ENCODE measurements at regions not wholly inside any gene's neighbourhood (a gene's known extent, or its start where the extent isn't known, plus 50 kb on each side); places are given as distances from the start of the nearest gene placed in this dataset.

DNA sequence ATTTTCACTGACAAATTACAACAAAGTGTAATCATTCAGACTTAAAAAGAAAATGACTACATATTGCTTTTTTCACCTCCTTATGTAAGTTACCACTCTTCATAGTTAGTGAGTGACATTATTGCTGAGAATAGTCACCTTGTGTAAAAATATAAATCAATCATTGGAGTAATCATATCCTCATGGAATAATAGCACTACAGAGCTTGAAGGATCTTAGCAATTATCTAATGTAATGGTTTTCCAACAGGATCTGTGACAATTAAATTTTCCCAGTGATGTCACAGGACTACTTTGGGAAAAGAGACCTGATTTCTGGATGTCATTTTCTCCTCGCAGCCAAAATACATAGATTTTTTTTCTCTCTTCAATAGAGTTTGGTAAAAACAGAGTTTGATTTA is 833.0 kb upstream of the PCDH9 start:
- H3K4me3 ChIP-seq (ENCODE audit: extremely low read depth, insufficient read depth, low read length, poor library complexity, severe bottlenecking), result no peak overlapping the region
- H3K36me3 ChIP-seq (ENCODE audit: control insufficient read depth, insufficient read depth, low read length), result no peaks in the 10 kb centered on the region
- no CpG with 5 or more reads among the region's 1 CpG for WGBS, 2 experiments (ENCODE audit: insufficient coverage in 2 of 2)
- H3K9me3 ChIP-seq (ENCODE audit: control insufficient read depth, low read length), result no peaks in the 10 kb centered on the region
- no peak overlapping the region for H3K27ac ChIP-seq (ENCODE audit: low read depth, low read length, severe bottlenecking)
- peaks cover 5% of the 10 kb centered on the region for H3K4me1 ChIP-seq (ENCODE audit: control insufficient read depth, insufficient read depth, low read length, poor library complexity, severe bottlenecking)

- Histone ChIP-seq H3K9me3 (ENCODE audit: control insufficient read depth, low read length) (peaks cover 5% of the 10 kb centered on the region), H3K36me3 (ENCODE audit: control insufficient read depth, insufficient read depth, low read length) (no peaks in the 10 kb centered on the region), H3K27ac (ENCODE audit: low read depth, low read length, severe bottlenecking) (no peak overlapping the region), H3K4me3 (ENCODE audit: extremely low read depth, insufficient read depth, low read length, poor library complexity, severe bottlenecking) (no peak overlapping the region), H3K4me1 (ENCODE audit: control insufficient read depth, insufficient read depth, low read length, poor library complexity, severe bottlenecking) (no peaks in the 10 kb centered on the region)
Measured at GRCh38 chr13:68057836-68058235, 827.7 kb upstream of the PCDH9 start.

- Histone ChIP-seq H3K4me1 (ENCODE audit: control insufficient read depth, insufficient read depth, low read length, poor library complexity, severe bottlenecking) (no peaks in the 10 kb centered on the region), H3K4me3 (ENCODE audit: extremely low read depth, insufficient read depth, low read length, poor library complexity, severe bottlenecking) (no peak overlapping the region), H3K27ac (ENCODE audit: low read depth, low read length, severe bottlenecking) (no peak overlapping the region), H3K36me3 (ENCODE audit: control insufficient read depth, insufficient read depth, low read length) (no peaks in the 10 kb centered on the region), H3K9me3 (ENCODE audit: control insufficient read depth, low read length) (peaks cover 5% of the 10 kb centered on the region)
- 83 to 100% methylated on average over 2 of the region's 5 CpGs for WGBS, 2 experiments (ENCODE audit: insufficient coverage in 2 of 2)
Measured at GRCh38 chr13:68056816-68057710, 826.9 kb upstream of the PCDH9 start.

DNA sequence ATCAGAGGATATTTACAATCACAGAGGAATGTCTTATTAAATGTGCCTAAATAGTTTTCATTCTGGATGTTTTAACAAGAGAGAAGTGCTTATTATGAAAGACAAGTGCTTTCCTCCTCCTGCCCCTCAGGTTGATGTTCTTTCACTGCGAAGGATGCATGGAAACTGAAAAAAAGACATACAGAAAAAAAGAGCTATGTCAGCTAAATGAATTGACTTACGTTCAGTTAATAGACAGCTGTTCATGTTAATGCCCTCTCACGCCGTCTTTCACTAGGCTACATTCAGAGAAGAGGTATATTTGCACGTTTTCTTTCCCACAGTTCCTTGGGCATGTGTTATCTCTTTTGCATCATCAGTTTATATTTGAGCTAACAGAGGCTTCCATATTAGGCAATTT is 821.8 kb upstream of the PCDH9 start:
- no peaks in the 10 kb centered on the region for H3K9me3 ChIP-seq (ENCODE audit: control insufficient read depth, low read length)
- no peak overlapping the region for H3K27ac ChIP-seq (ENCODE audit: low read depth, low read length, severe bottlenecking)
- no peaks in the 10 kb centered on the region for H3K36me3 ChIP-seq (ENCODE audit: control insufficient read depth, insufficient read depth, low read length)
- H3K4me3 ChIP-seq (ENCODE audit: extremely low read depth, insufficient read depth, low read length, poor library complexity, severe bottlenecking), result no peak overlapping the region
- no peaks in the 10 kb centered on the region for H3K4me1 ChIP-seq (ENCODE audit: control insufficient read depth, insufficient read depth, low read length, poor library complexity, severe bottlenecking)
- 91 to 100% methylated on average over 4 of the region's 5 CpGs for WGBS, 2 experiments (ENCODE audit: insufficient coverage in 2 of 2)

GRCh38 chr13:68050761-68051160 is 820.6 kb upstream of the PCDH9 start:
- no peaks in the 10 kb centered on the region for H3K4me1 ChIP-seq (ENCODE audit: control insufficient read depth, insufficient read depth, low read length, poor library complexity, severe bottlenecking)
- no peaks in the 10 kb centered on the region for H3K9me3 ChIP-seq (ENCODE audit: control insufficient read depth, low read length)
- H3K36me3 ChIP-seq (ENCODE audit: control insufficient read depth, insufficient read depth, low read length), result no peaks in the 10 kb centered on the region
- no CpG with 5 or more reads among the region's 1 CpG for WGBS, 2 experiments (ENCODE audit: insufficient coverage in 2 of 2)
- H3K27ac ChIP-seq (ENCODE audit: low read depth, low read length, severe bottlenecking), result no peak overlapping the region
- H3K4me3 ChIP-seq (ENCODE audit: extremely low read depth, insufficient read depth, low read length, poor library complexity, severe bottlenecking), result no peak overlapping the region

DNA sequence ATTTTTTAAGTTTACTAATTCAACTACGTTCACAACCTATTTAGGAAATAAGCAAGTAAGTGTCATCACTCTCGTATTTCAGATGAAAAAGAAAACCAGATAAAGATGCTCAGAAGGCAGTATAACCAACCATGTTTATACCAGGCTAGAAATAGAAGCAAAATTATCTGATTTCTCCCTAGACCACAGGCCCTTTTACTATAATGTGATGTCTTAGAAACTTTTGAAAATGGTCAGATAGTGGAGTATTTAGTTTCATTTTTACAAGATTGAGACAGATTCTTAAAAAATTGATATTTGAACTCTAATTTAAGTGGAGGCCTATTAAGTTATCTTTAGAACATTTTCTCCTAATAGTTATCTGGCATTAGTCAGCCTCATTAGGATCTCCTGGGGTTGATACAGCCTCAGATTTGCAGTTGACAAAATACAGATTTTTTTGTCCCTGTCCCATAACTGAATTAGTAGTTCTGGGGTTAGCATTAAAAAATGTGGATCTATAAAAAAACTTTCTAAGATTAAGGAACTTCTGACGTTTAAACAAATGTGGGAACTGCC is 818.7 kb upstream of the PCDH9 start:
- Histone ChIP-seq H3K9me3 (ENCODE audit: control insufficient read depth, low read length) (no peaks in the 10 kb centered on the region), H3K27ac (ENCODE audit: low read depth, low read length, severe bottlenecking) (no peak overlapping the region)
- WGBS, 2 experiments (ENCODE audit: insufficient coverage in 2 of 2), result 57 to 100% methylated on average over 1 to 2 of the region's 3 CpGs

DNA sequence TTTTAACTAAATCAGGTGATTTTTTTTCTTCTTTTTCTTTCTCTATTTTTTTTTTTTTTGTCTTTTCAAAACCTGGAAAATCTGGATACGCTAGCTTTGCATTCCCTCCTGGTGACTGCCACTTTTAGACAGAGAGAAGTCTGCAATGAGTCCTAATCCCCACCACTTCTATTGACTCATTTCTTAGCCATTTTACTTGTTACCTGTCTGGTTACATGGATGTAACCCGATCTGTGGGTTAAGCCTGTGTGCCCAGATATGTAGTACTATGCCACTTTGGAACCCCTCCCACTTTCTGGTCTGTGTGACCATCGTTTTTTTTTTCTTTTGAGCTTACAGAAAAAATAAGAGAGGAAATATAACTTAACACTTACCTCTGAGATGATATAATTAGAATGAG is 817.8 kb upstream of the PCDH9 start:
- Histone ChIP-seq H3K27ac (ENCODE audit: low read depth, low read length, severe bottlenecking) (no peak overlapping the region), H3K36me3 (ENCODE audit: control insufficient read depth, insufficient read depth, low read length) (no peaks in the 10 kb centered on the region), H3K4me3 (ENCODE audit: extremely low read depth, insufficient read depth, low read length, poor library complexity, severe bottlenecking) (no peak overlapping the region), H3K4me1 (ENCODE audit: control insufficient read depth, insufficient read depth, low read length, poor library complexity, severe bottlenecking) (no peaks in the 10 kb centered on the region), H3K9me3 (ENCODE audit: control insufficient read depth, low read length) (no peaks in the 10 kb centered on the region)
- WGBS, 2 experiments (ENCODE audit: insufficient coverage in 2 of 2), result 76% methylated on average over 2 of the region's 3 CpGs; no CpG with 5 or more reads in 1 of the 2 experiments

More for the DNA sequence above, 818.7 kb upstream of the PCDH9 start:
- Histone ChIP-seq H3K4me1 (ENCODE audit: control insufficient read depth, insufficient read depth, low read length, poor library complexity, severe bottlenecking) (no peaks in the 10 kb centered on the region), H3K36me3 (ENCODE audit: control insufficient read depth, insufficient read depth, low read length) (no peaks in the 10 kb centered on the region), H3K4me3 (ENCODE audit: extremely low read depth, insufficient read depth, low read length, poor library complexity, severe bottlenecking) (no peak overlapping the region)

DNA sequence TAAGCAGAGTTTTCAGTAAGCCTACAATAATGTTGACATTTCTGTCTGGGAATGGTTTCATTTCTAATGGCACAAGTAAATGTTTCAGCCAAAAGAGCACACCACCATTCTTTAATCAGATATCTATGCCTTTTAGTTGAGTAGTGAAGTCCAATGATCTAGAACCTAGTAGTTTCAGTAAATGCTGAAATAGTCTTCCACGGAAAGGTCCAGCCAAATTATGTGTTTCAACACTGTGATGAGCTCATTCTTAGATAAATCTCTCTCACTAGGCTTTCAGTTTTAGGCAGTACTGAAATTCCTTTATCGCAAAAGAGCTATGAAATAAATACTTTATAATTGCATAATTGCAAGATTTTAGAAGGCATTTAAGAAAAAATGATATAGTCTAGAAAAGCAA is 816.8 kb upstream of the PCDH9 start:
- H3K9me3 ChIP-seq (ENCODE audit: control insufficient read depth, low read length), result no peaks in the 10 kb centered on the region
- no peaks in the 10 kb centered on the region for H3K4me1 ChIP-seq (ENCODE audit: control insufficient read depth, insufficient read depth, low read length, poor library complexity, severe bottlenecking)
- H3K36me3 ChIP-seq (ENCODE audit: control insufficient read depth, insufficient read depth, low read length), result no peaks in the 10 kb centered on the region
- WGBS, 2 experiments (ENCODE audit: insufficient coverage in 2 of 2), result 100% methylated on average over 1 of the region's 2 CpGs; no CpG with 5 or more reads in 1 of the 2 experiments
- H3K27ac ChIP-seq (ENCODE audit: low read depth, low read length, severe bottlenecking), result no peak overlapping the region
- no peak overlapping the region for H3K4me3 ChIP-seq (ENCODE audit: extremely low read depth, insufficient read depth, low read length, poor library complexity, severe bottlenecking)

DNA sequence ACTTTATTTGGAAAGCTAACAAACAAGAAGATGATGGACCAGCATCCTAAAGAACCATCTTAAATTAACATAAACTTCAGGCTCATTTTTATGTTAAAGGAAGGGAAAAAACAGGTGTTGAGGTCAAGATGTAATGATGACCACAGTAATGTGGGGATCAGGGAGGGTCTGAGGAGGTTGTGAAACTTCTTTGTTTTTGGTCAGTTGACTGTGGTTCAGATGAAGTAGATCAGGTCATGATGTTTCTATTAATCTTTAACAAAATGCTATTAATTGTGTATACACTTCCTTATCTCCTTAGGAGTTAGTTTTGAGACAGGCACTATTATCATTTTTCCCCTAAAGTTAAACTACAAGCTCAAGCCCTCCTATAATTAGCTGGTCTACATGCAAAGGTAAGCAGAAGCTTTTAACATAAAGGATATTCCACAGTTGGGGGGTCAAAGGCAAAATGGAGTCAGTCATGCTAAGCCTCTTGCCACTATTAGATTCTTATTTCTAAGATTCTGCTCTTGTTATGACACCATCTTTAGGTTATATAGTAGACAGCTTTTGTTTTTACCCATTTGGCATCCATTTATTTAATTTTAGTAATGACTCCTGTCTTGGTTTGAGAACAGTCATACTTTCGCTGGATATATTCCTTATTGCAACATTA is 800.1 kb upstream of the PCDH9 start:
- Histone ChIP-seq H3K36me3 (ENCODE audit: control insufficient read depth, insufficient read depth, low read length) (no peaks in the 10 kb centered on the region), H3K4me3 (ENCODE audit: extremely low read depth, insufficient read depth, low read length, poor library complexity, severe bottlenecking) (no peak overlapping the region), H3K4me1 (ENCODE audit: control insufficient read depth, insufficient read depth, low read length, poor library complexity, severe bottlenecking) (no peaks in the 10 kb centered on the region), H3K9me3 (ENCODE audit: control insufficient read depth, low read length) (no peaks in the 10 kb centered on the region), H3K27ac (ENCODE audit: low read depth, low read length, severe bottlenecking) (no peak overlapping the region)
- WGBS, 2 experiments (ENCODE audit: insufficient coverage in 2 of 2), result no CpG with 5 or more reads among the region's 1 CpG

- Histone ChIP-seq H3K36me3 (ENCODE audit: control insufficient read depth, insufficient read depth, low read length) (no peaks in the 10 kb centered on the region), H3K27ac (ENCODE audit: low read depth, low read length, severe bottlenecking) (no peak overlapping the region), H3K9me3 (ENCODE audit: control insufficient read depth, low read length) (no peaks in the 10 kb centered on the region), H3K4me3 (ENCODE audit: extremely low read depth, insufficient read depth, low read length, poor library complexity, severe bottlenecking) (no peak overlapping the region), H3K4me1 (ENCODE audit: control insufficient read depth, insufficient read depth, low read length, poor library complexity, severe bottlenecking) (no peaks in the 10 kb centered on the region)
Measured at GRCh38 chr13:68028701-68029100, 798.6 kb upstream of the PCDH9 start.

DNA sequence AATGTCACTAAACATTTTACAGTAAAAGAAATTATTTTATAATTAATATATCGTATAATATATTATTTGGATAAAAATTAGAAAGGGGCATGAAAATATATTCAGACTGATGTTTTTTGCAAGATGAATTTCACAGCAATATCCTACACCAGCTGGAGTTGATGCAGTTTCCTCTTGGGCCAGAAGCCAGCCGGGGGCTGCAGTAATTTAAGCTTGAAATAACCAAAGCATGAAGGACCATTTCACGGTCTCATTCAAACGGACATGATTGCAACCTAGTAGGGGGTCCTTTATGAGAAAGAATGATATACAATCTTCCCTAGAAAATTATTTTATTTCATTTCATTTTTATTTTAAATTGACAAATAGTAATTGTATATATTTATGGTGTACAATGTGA is 797.2 kb upstream of the PCDH9 start:
- WGBS, 2 experiments (ENCODE audit: insufficient coverage in 2 of 2), result 100% methylated on average over 1 of the region's 4 CpGs; no CpG with 5 or more reads in 1 of the 2 experiments
- H3K4me1 ChIP-seq (ENCODE audit: control insufficient read depth, insufficient read depth, low read length, poor library complexity, severe bottlenecking), result no peaks in the 10 kb centered on the region
- no peaks in the 10 kb centered on the region for H3K36me3 ChIP-seq (ENCODE audit: control insufficient read depth, insufficient read depth, low read length)
- no peak overlapping the region for H3K27ac ChIP-seq (ENCODE audit: low read depth, low read length, severe bottlenecking)
- no peaks in the 10 kb centered on the region for H3K9me3 ChIP-seq (ENCODE audit: control insufficient read depth, low read length)
- H3K4me3 ChIP-seq (ENCODE audit: extremely low read depth, insufficient read depth, low read length, poor library complexity, severe bottlenecking), result no peak overlapping the region

Measured in mesodermal cell (in vitro differentiated cells).